ENCODE measurements at regions not wholly inside any gene's neighbourhood (a gene's known extent, or its start where the extent isn't known, plus 50 kb on each side); places are given as distances from the start of the nearest gene placed in this dataset.

DNA sequence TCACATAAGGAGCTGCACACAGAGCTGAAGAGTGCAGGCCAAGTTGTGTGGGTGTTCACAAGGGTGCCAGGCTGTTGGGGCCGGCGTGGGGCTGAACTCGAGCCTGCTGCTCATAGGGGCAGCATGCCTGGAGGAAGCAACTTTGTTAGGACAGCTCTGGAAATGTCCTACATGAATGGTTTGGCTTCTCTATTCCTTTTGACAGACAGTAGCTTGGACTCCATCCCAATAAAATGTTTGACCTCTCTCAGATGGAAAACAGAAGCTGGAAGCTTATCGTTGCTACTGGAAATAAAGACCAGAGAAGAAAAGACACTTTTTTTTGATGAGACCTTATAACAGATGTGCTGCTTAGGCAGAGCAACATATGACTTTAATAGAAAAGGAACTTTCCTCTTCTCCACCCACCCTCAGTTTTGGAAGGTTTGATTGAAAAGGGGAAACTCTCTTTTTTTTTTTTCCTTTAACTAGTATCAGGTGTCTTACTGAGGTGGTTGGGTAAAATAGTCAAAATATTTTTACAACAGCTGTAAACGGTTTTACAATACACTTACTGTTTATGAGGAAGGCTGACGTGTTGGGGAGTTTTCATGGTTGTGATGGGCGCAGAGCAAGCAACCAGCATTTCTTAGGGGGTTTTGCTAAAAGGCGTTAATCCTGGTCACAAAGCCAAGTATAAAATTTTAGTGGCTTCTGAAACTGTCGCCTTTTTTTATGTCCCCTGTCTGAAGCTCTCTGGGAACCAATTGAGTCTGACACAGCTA is 80.7 kb upstream of the EEF1E1 start:
- TF ChIP-seq, protein P1, sequence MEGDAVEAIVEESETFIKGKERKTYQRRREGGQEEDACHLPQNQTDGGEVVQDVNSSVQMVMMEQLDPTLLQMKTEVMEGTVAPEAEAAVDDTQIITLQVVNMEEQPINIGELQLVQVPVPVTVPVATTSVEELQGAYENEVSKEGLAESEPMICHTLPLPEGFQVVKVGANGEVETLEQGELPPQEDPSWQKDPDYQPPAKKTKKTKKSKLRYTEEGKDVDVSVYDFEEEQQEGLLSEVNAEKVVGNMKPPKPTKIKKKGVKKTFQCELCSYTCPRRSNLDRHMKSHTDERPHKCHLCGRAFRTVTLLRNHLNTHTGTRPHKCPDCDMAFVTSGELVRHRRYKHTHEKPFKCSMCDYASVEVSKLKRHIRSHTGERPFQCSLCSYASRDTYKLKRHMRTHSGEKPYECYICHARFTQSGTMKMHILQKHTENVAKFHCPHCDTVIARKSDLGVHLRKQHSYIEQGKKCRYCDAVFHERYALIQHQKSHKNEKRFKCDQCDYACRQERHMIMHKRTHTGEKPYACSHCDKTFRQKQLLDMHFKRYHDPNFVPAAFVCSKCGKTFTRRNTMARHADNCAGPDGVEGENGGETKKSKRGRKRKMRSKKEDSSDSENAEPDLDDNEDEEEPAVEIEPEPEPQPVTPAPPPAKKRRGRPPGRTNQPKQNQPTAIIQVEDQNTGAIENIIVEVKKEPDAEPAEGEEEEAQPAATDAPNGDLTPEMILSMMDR (IDR thresholded peaks at IDR 0.05) = no peak

DNA sequence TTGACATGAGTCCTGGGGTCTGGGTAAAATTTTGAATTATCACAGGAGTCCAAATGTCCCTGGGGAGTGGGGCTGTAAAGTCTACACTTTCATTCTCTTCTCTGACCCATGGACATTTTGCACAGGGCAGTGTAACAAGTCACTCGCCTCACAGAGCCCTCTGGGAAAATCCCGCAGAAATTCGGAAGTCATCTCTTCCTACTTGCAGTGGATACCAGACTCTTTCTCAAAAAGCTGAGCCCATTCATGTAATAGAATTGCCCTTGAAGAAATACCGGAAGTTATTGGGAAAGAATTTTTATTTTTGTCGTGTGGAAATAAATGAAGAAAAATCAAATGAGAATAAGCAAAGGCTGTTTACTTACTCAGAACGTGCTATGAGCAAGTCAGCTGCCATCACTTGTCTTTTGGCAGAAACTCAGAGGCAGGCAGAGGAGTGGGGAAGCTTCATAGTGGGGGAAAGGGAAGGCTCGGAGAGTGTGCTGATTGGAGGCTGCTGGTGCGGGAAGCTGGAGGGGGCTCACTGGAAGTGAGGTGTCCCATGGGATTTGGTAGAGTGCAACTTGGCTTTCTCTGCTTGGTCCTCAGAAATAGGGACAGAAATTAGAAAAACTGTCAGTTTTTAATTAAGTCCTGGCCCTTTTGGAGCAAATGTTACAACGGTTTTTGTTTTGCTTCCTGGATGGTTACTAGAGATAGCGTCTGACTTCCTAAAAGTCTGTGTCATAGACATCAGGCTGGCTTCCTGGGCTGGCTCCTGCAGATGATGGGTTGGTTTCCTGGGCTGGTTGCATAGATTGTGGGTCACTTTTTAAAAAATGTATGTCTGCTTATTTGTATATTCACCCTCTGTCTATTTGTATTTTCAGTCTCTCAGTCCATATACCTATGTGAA is 79.8 kb upstream of the EEF1E1 start:
- TF ChIP-seq, protein P1 (IDR thresholded peaks at IDR 0.05) = no peak

DNA sequence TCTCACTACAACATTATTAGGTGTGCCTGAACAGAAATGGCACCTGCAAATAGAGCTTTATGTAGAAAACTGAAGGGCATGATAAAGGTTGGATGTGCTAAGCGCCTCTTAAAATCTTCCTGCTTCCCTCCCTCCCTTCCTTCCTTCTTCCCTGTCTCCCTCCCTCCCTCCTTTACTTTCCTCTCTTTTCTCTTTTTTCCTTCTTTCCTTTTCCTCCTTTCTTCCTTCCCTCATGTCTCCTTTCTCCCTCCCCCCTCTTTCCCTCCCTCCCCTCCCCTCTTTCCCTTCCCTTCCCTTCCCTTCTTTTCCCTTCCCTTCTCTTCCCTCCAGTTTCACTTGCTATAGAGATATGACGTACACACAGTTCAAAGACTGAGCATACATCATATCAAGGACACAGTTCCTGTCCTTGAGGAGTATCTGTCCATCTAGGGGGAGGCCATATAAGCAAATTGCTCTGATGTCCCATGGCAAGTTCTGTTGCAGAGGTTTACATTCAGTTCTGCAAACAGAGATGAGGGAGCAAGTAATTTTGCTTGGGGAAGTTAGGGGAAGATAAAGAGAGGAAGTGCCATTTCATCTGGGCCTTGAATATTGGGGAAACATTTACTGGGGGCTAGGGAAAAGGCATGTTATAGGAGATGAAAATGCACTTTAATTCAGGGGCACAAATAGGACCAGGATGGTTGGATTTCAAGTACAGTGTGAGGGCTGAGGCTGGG is 79.0 kb upstream of the EEF1E1 start:
- TF ChIP-seq, protein P1 (IDR thresholded peaks at IDR 0.05) = no peak

DNA sequence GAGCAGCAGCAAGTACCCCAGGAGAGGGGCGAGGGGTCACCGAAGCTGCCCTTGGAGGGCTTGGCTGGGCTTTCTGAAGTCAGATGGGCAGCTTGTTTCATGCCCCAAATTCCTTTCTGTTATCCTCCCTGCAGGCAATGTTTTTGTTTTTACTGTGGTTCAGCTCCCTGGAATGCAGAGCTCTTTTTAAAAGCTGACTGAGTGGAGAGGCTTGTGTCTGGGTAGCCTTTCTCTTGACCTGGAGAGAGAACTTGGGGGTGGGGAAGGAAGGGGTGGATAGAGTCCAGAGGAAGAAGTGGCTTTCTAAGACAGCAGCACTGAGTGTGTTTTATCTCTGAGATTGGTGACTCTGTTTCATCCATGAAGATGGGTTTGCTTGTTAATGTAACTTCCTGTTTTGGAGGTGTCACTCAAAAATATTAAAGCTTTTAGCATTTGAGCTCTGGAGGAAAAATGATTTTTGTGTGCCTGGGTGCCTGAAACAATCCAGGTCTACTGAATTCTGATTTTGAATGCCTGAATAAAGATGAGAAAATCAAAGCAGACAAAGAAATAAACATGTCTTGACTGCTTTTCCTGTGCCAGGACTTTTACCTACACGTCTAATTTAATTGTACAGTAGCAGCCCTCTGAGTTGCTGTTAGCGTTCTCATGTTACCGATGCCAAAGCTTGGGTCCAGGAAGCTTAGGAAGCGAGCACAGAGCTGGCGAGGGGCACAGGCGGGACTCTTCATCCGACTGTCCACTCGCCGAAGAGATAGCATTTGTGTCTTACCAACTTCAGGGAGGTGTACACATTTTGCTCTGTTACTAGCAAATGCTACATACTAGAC is 78.2 kb upstream of the EEF1E1 start:
- TF ChIP-seq, protein P1 (IDR thresholded peaks at IDR 0.05) = no peak

DNA sequence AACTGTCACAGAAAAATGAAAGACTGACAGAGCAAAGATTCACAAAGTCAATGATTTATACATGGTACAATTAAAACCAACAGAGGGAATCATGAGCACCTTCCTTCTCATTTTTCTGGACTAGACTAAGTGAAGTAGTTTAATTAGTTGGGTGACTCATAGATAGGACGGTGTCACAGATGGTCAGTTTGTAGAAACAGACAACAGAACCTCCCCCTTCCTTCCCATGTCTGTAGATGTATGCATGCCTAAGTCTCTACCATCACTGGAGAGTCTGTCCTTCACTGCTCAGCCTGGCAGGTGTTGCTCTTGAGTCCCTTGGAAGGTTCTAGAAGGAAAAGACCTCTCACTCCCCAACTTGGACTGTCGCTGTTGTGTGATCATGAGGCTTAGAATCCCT is 75.4 kb upstream of the EEF1E1 start:
- TF ChIP-seq, protein P1 (IDR thresholded peaks at IDR 0.05) = no peak

DNA sequence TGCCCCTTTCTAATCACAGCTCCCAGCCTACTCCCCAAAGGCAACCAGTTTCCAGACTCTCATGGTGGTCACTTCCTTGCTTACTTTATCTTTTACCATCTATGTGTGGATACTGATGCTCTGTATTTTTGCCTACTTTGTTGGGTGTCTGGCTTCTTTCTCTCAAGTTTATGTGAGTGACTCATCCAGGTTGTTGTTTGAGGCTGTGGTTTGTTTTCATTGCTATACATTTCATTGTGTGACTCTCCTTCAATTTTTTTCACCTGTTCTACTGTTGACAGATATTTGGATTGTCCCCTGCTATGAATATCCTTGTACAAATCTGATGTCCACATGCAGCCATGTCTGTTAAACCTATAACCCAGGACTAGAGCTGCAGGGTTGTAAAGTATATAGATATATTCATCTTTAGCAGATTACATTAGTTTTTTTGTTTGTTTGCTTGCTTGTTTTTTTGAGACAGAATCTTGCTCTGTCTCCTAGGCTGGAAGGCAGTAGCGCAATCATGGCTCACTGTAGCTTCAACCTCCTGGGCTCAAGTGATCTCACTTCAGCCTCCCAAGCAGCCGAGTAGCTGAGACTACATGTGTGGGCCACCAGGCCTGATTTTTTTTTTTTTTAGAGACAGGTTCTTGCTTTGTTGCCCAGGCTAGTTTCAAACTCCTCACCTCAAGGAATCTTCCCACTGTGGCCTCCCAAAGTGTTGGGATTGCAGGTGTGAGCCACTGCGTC is 72.9 kb upstream of the EEF1E1 start:
- TF ChIP-seq, protein P1 (IDR thresholded peaks at IDR 0.05) = no peak
